RKO (cell line): ENCODE measurements at regions not wholly inside any gene's neighbourhood (a gene's known extent, or its start where the extent isn't known, plus 50 kb on each side); places are given as distances from the start of the nearest gene placed in this dataset.

Experiments
- DNase-seq: peaks from one replicate; pipeline ENCODE4 v3.0.0-alpha.2; 2016; ENCODE audit warnings: low spot score

DNA sequence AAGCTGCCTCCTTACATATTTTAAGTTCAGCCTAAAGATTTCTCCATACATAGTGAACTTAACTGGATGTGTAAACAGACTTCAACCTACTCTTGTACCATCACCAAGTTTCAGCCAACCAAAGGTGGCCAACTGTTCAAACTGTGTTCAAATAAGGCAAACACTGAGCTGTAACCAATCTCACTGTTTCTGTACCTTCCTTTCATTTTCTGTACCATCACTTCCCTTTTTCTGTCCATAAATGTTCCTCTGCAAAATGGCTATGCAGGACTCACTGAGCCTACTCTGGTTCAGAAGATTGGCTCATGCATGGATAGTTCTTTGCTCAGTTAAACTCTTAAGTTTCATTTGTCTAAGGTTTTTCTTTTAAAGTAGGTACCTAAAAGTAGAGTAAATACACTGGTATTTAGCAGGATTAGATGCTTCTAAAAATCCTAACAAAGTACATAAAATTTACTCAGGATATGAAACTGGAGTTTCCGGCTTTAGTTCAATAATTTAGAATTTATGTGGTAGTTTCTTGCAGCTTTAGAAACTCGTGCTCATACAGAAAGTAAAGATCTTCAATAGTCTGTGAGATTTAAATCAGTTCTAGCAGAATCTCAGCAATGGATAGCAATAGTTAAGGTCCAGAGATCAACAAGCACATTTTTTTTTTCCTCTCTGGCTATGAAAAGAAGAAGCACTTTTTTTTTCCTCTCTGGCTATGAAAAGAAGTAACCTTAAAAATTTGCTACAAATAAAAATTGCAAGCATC is 282.0 kb upstream of the PPFIA2 start:
- no peak for DNase-seq

DNA sequence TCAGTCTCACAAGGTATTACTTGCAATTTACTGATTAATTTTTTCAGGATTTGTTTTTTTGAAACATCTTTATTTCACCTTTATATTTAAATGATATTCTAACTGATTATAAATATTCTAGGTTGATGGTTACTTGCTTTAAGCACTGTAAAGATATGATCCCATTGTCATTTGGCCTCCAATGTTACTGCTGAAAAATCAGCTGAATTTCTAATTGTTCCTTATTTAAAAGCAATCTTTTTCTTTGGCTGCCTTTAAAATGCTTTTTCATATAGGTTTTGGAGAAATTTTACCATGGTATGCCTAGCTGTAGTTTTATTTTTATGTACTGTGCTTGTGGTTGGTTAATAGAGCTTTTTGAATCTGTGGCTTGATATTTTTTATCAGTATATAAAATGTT is 275.6 kb upstream of the PPFIA2 start:
- no peak for DNase-seq

DNA sequence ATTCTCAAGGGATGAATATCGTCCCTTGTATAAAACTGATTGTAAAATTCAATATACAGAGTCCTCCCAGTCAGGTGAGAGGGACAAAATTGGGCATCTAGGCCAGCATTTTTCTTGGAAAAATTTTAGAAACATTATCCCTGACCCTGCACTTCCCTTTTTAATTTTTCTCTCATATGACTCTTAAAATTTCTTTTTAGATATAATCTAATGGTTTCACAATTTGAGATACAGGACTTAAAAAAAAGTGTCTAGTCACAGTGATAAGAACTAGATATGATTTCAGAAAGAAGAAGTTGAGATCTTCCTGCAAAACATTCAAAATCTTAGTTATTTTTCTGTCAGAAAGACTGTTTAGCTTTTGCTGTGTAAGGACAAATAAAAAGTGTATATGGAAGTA is 270.8 kb upstream of the PPFIA2 start:
- no peak for DNase-seq

DNA sequence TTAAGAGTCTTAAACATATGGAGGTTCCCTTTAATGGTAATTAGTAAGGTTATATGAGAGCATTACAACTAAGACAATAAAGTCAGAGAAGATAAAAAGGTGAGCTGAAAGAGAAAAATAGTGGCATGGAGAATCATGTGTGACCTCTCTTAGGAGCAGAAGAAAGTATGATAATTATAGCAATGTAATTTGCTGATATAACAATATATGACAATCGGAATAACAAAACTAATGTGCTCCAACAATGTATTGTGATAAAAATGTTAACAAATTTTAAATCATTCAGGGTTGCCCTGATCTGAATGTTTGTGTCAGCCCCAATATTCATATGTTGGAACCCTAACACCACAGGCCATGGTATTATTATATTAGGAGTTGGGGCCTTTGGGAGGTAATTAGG is 269.6 kb upstream of the PPFIA2 start:
- no peak for DNase-seq

DNA sequence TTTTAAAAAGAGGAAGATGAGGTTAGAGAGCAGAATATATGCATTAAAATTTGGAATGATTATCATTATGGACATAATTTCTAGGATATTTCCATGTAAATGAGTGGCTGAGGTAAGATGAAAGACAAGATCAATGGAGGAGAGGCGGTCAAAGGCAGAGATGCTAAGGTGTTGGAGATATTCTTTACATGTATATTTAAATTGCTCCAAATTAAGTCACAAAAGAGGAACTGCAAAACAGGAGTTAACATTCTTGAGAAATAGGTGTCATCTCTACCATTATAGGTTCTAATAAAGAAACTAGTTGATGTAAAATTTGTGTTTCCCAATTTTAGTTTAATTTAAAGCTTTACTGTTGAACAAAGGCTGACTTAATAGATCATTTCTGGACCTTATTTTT is 268.5 kb upstream of the PPFIA2 start:
- DNase-seq, result no peak

DNA sequence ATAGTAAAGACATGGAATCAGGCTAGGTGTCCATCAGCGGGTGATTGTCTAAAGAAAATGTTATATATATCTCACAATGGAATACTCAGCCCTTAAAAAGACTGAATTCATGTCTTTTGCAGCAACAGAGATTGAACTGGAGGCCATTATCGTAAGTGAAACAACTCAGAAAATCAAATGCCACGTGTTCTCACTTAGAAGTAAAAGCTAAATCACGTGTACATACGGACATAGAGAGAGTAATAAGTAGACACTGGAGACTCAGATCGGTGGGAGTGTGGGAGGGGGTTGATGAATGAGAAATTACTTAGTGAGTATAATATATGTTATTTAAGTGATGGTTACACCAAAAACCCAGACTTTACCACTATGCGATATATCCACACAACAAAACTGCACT is 266.3 kb upstream of the PPFIA2 start:
- no peak for DNase-seq

DNA sequence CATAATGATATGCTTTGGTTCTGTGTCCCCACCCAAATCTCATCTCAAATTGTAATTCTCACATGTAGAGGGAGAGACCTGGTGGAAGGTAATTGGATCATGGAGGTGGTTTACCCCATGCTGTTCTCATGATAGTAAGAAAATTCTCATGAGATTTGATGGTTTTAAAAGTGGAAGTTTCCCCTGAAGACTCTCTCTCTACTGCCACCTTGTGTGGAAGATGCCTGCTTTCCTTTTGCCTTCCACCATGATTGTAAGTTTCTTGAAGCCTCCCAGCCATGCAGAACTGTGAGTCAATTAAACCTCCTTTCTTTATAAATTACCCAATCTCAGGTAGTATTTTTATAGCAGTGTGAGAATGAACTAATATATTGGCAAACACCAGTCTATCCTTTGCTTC is 260.4 kb upstream of the PPFIA2 start:
- peak; percentile 22 for DNase-seq

DNA sequence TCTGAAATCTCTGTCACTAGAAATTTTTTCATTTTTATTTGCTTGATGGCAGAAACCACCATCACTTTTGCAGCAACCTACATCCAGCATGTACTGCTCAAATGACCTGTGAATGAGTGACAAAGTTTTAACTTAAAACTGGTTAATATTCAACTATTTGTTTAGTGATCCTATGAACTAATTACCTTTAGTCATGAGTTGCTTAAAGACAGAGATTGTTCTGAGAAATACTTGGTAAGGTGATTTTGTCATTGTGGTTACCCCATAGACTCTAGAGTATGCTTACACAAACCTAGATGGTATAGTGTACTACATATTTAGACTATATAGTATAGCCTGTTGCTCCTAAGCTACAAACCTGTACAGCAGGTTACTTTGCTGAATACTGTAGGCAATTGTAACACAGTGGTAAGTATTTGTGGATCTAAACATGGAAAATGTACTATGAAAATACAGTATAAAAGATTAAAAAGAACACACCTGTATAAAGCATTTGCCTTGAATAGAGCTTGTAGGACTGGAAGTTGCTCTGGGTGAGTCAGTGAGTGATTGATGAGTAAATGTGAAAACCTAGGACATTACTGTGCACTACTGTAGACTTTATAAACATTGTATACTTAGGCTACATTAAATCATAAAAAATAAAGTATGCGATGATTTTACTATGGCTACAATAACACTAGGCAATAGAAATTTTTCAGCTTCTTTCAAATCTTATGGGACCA is 256.6 kb upstream of the PPFIA2 start:
- DNase-seq, result no peak

DNA sequence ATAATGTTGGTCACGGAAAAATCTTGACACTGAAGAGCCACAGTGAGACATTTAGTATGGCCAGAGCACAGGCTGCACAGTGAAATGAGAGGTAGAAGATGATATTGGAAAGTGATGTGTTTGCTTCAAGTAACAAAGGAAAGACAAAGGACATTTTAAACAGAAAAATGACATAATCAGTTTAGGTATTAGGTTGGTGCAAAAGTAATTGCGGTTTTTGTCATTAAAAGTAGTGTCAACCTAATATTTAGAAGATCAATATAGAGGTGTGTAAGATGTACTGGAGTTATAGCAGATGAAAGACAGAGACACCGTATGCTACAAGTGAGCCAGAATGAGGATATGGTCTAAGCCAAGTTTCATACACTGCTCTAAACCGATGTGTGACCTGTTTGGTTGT is 253.0 kb upstream of the PPFIA2 start:
- DNase-seq, result no peak

DNA sequence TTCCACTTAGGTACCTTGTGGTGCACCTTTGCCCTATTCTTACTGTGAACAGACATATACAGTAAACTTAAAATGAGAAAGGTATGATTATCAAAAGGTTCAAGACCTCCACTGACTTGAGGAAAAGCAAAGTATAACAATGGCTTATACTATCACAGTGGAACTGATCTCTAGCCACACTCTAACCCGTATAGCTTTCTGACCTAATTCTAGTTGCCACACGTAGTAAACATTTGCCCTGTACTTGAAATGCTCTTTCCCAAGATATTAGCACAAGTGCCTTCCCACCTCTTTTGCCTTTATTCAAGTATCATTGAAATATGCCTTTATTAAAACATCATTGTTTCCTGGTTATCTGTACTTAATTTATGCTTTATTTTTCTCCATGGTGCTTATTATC is 250.4 kb upstream of the PPFIA2 start:
- no peak for DNase-seq

DNA sequence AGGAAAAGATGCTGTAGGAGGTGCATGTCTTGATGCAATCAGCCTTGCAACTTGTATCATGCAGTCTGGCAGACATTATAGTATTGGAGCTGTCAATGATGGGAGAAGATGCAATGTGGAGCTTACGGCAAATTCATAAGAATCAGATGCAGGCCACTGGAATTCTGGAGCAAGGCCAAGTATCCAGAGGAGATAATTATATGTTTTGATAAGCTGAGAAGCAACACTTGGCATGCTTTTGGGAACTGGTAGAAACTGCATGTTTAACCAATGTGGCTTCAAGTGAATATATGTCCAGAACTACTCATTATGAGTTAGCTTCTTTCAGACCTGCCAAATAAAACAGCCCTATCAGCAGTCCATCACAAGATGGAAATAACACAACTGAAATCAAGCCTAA is 249.1 kb upstream of the PPFIA2 start:
- DNase-seq, result no peak

DNA sequence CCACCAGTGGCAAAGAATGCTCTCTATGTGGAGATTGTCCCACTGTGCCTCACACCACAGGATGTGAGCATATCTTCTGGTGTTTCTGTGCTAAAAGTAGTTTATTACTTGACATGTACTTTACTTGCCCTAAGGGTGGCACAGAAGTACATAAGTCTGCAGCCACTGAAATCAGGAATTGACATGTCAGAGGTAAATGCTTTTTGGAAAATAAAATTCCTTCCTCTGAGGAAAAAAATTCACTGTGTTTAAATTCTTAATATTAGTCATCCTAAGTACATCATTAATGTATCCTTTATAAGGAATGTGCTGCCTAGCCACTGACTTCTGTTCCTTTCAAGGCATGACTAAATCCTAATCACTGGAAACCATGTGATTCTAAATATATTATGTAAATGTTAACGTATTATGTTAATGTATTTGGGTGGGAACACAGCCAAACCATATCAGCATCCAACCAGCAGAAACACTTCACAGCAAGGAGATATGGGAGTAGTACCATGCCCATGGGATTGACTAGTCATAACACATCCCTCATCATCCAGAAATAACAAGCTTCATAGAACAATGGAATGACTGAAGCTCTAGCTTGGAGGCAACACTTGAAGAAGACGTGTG is 239.7 kb upstream of the PPFIA2 start:
- DNase-seq, result peak; percentile 0

DNA sequence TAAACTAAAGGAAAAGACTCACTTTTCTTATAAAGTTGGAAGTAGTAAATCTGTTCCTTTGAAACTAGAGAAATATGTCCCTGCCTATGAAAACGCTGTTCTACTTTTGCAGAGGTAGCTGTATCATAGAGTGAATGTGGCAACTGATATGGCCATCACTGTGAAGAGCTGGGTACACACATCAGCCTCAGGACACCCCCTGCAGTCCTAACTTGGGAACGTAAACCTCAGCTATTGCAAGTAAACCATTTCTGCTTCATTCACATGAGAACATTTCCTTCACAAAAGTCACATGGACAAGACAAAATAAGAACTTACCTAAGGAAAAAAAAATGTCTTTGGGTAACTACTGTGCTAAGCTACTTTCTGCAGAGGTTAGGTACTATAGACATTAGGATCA is 233.3 kb upstream of the PPFIA2 start:
- peak; percentile 24 for DNase-seq

DNA sequence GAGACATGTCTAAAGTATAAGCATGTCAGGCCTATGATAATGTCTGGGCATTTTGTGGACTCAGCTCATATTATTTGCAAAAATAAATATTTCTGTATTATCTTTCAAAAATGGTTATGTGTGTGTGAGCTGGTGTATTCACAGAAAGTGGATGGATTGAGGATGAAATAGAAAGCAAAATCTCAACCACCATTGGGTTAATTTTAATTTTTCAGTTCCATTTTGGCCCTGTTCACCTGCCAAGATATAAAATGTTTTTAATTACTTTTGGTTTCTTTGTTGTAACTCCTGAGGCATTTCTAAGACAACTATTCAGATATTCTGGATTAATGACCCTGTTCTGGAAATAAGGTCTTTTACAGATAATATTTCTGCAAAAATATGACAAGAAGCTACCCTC is 232.7 kb upstream of the PPFIA2 start:
- DNase-seq, result no peak

DNA sequence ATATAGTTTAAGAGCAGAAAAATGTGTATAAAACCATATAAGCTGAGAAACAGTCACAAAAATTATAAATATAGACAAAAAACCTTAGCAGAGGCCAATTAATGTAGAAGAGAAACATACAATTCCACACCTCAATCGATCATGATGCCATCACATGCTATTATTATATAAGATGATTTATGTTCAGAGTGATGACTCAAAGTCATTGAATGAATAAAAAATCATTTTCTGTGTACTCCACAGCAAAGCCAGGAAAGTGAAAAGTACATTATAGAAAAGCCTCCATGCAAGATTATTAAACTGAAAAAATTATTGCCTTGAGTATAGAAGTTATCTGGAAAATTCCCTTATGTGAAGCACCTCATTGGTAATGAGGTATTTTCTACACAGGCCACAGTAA is 229.2 kb upstream of the PPFIA2 start:
- no peak for DNase-seq

DNA sequence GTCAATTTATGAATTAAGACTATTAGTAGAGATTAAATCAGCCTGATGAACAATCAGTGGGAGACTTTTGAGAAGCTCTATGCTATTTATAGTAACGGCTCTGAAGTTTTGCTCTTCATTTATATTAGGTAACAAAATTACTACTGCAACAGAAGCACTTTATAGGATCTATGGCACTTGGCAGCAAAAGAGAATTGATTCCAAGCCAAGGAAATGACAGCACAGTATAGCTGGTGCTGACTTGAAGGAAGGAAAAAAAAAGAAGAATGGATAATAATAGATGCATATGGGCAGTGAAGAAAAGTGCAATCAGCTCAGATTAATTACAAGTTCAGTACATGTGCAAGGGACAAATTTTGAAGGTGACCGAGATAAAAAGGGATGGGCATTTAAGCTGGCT is 228.2 kb upstream of the PPFIA2 start:
- DNase-seq, result no peak

DNA sequence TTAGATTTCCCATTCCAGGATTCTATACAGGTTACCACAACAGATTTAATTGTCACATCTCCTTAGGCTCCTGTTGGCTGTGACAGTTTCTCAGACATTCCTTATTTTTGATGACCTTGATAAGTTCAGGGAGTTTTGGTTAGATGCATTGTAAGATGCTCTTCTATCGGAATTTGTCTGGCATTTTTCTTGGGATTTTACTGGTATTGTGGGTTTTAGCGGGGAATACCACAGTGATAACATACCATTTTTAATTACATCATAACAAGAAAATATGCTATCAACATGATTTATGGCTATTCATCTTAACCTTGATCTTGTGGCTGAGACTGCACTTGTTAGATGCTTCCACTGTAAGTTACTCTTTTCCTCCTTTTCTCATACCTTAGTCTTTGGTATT is 217.5 kb upstream of the PPFIA2 start:
- DNase-seq, result no peak

DNA sequence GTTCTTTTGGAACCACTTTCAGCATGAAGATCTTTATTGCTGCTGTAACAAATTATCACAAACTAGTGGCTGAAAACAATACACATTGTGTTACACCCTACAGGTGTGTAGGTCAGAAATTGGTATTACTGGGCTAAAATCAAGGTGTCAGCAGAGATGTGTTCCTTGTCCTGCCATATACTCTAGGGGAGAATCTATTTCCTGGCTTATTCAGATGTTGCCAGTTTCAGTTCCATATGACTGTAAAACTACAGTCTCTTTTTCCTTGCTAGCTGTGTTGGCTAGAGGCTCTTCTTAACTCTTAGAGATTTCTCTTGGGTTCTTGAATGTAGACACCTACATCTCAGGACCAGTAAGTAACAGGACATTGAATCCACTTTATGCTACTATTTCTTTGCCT is 215.6 kb upstream of the PPFIA2 start:
- no peak for DNase-seq

DNA sequence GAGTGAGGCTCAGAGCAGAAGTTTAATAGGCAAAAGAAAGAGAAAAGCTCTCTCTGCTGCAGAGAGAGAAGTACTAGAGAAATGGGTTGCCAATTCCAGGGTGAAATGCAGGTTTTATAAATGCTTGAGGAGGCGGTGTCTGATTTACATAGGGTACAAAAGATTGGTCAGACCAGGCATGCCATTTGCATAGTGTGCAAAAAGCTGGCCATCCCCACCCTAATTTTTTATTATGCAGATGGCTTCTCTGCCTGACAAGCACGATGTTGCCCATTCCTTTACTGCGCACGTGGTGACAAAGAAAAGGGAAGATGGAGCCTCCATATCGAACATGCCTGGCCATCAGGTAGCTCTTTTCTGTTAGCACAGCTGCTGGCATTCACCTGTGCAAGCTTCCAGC is 209.3 kb upstream of the PPFIA2 start:
- no peak for DNase-seq

DNA sequence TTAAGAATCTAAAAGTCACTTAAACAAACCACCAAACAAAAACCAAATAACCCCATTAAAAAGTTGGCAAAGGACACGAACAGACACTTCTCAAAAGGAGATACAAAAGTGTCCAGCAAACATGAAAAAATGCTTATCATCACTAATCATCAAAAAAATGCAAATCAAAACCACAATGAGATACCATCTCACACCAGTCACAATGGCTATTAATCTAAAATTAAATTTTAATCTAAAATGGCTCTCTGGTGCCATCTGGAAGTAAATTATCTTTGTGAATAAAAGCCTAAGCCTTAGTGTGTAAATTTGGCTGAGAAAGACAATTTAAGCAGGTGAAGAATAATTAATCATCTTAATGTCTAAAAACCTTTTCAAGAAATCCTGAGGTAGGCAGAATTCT is 204.5 kb upstream of the PPFIA2 start:
- DNase-seq, result no peak

DNA sequence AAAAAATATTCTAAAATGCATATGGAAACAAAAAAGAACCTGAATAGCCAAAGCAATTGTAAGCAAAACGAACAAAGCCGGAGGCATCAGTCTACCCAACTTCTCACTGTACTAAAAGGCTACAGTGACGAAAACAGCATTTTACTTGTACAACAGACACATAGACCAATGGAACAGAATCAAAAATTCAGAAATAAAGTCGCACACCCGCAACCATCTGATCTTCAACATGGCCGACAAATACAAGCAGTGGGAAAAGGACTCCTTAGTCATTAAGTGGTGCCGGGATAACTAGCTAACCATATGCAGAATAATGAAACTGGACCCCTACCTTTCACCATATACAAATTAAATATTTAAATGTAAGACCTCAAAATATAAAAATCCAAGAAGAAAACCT is 203.9 kb upstream of the PPFIA2 start:
- DNase-seq, result no peak

DNA sequence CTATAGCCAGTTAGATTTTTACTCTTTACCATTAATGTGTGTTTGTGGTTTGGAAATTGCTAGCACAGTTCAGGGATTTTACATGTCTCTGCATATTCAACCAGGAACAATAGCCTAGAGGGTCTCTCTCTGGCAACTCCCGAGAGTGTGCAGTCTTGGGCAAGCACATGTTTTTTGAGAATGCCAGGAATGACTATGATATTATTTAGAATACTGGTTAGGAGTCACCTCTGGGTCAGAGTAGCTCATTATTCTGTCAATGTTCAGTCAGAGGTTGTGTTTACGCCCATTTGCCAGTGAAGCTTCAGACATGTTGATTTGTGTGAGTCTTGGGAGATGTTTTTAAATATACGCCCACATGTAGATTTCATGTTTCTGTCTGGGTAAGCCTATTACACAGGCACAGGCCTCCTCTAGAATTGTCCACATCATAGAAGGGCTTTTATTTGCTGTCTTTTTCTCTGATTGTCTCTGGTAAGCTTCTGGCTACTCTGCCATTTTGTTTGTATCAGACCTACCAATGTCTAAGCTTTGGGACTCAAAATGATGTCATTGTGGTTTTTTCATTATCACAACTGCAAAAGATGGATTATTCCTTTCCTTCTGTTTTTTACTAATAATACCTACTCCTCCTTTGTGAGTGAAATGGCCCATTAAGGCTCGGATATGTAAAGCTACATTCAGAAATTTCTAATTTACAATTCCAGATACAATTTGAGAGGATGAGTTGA is 203.1 kb upstream of the PPFIA2 start:
- DNase-seq, result no peak

DNA sequence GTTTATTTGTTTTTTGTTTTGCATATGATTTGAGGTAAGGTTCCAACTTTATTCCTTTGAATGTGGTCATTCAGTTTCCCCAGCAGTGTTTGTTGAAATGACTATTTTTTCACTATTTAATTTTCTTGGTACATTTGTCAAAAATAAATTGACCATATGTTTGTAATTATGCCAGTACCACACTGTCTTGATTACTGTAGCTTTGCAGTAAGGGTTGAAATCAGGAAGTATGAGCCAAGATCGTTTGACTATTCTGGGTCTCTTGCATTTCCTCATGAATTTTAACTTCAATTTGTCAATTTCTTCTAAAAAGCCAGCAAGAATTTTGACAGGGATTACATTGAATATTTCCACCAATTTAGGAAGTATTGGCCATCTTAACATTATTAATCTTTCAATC is 199.3 kb upstream of the PPFIA2 start:
- DNase-seq, result no peak
